Loucy (cell line): ENCODE measurements at regions not wholly inside any gene's neighbourhood (a gene's known extent, or its start where the extent isn't known, plus 50 kb on each side); places are given as distances from the start of the nearest gene placed in this dataset.

ENCODE experiments used
- H2AFZ ChIP-seq: fragments of 200-600 bp; sonication (generic); 2 replicates; pipeline ENCODE4 v1.6.0; 2016; ENCODE audit warnings: antibody characterized with exemption, mild to moderate bottlenecking, low read length, moderate library complexity
- H3F3A ChIP-seq: fragments of 200-600 bp; 2 replicates; pipeline ENCODE4 v1.6.0; 2016; ENCODE audit warnings: antibody characterized with exemption, low read depth, mild to moderate bottlenecking
- H3K27me3 ChIP-seq: fragments of 200-600 bp; sonication (generic); 2 replicates; pipeline ENCODE4 v1.6.1; 2014; ENCODE audit warnings: low read length, mild to moderate bottlenecking; ENCODE audit not compliant: insufficient read depth, poor library complexity, severe bottlenecking
- H3K36me3 ChIP-seq: fragments of 200-600 bp; sonication (generic); 2 replicates; pipeline ENCODE4 v1.6.1; 2016; ENCODE audit warnings: low read length; ENCODE audit not compliant: insufficient read depth
- H3K4me1 ChIP-seq: fragments of 200-600 bp; sonication (generic); 2 replicates; pipeline ENCODE4 v1.5.1; 2014; ENCODE audit warnings: low read length, mild to moderate bottlenecking; ENCODE audit not compliant: insufficient read depth, poor library complexity, severe bottlenecking
- H3K4me2 ChIP-seq: fragments of 200-600 bp; sonication (generic); 2 replicates; pipeline ENCODE4 v1.6.0; 2014; ENCODE audit warnings: antibody characterized with exemption, low read length, low read depth, mild to moderate bottlenecking; ENCODE audit not compliant: poor library complexity, severe bottlenecking
- H3K4me3 ChIP-seq: fragments of 200-600 bp; sonication (generic); 2 replicates; pipeline ENCODE4 v1.5.1; 2014; ENCODE audit warnings: low read length, mild to moderate bottlenecking, mixed read lengths; ENCODE audit not compliant: poor library complexity, severe bottlenecking
- H3K79me2 ChIP-seq: fragments of 200-600 bp; sonication (generic); 2 replicates; pipeline ENCODE4 v1.6.1; 2014; ENCODE audit warnings: low read length; ENCODE audit not compliant: insufficient read depth
- H3K9ac ChIP-seq: fragments of 200-600 bp; sonication (generic); 2 replicates; pipeline ENCODE4 v1.6.0; 2014; ENCODE audit warnings: mild to moderate bottlenecking, low read depth, low read length, moderate library complexity; ENCODE audit not compliant: poor library complexity, severe bottlenecking
- H3K9me2 ChIP-seq: fragments of 200-600 bp; sonication (generic); replicated peaks from 2 replicates; pipeline ENCODE4 v1.6.1; 2016; ENCODE audit warnings: low read depth, low read length, mixed read lengths
- H3K9me3 ChIP-seq: fragments of 200-600 bp; sonication (generic); 2 replicates; pipeline ENCODE4 v1.6.1; 2014; ENCODE audit warnings: mild to moderate bottlenecking, antibody characterized with exemption, low read length, low read depth; ENCODE audit not compliant: insufficient read depth
- H4K20me1 ChIP-seq: fragments of 200-600 bp; sonication (generic); 2 replicates; pipeline ENCODE4 v1.6.0; 2014; ENCODE audit warnings: antibody characterized with exemption, low read length, mild to moderate bottlenecking; ENCODE audit not compliant: insufficient read depth, poor library complexity, severe bottlenecking
- EZH2phosphoT487 ChIP-seq: fragments of 200-600 bp; IDR thresholded peaks from 2 replicates; pipeline ENCODE4 v1.6.1; 2018; ENCODE audit warnings: antibody characterized with exemption, mild to moderate bottlenecking, moderate library complexity, borderline replicate concordance
- TF ChIP-seq, protein P1 (sequence below): fragments of 200-600 bp; sonication (generic); conservative IDR thresholded peaks from 2 replicates; pipeline ENCODE4 v1.5.1; 2014; ENCODE audit warnings: mild to moderate bottlenecking, antibody characterized with exemption, low read length

GRCh38 chr18:39786477-39786876 is 2168.6 kb upstream of the PIK3C3 start:
- Histone ChIP-seq H3K4me2 (no peak overlapping the region), H3K4me1 (no peaks in the 10 kb centered on the region), H3K27me3 (peaks cover 10% of the 10 kb centered on the region), H3F3A (no peaks in the 10 kb centered on the region), H3K36me3 (no peaks in the 10 kb centered on the region), H4K20me1 (no peaks in the 10 kb centered on the region), H3K9ac (no peak overlapping the region), H3K4me3 (no peak overlapping the region), H3K79me2 (no peaks in the 10 kb centered on the region), H3K9me2 (no peaks in the 10 kb centered on the region), H2AFZ (no peak overlapping the region), H3K9me3 (no peaks in the 10 kb centered on the region; the same call in 1 of the 2 replicates)
- TF ChIP-seq EZH2phosphoT487, result no peak
- TF ChIP-seq, protein P1, sequence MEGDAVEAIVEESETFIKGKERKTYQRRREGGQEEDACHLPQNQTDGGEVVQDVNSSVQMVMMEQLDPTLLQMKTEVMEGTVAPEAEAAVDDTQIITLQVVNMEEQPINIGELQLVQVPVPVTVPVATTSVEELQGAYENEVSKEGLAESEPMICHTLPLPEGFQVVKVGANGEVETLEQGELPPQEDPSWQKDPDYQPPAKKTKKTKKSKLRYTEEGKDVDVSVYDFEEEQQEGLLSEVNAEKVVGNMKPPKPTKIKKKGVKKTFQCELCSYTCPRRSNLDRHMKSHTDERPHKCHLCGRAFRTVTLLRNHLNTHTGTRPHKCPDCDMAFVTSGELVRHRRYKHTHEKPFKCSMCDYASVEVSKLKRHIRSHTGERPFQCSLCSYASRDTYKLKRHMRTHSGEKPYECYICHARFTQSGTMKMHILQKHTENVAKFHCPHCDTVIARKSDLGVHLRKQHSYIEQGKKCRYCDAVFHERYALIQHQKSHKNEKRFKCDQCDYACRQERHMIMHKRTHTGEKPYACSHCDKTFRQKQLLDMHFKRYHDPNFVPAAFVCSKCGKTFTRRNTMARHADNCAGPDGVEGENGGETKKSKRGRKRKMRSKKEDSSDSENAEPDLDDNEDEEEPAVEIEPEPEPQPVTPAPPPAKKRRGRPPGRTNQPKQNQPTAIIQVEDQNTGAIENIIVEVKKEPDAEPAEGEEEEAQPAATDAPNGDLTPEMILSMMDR, result no peak

DNA sequence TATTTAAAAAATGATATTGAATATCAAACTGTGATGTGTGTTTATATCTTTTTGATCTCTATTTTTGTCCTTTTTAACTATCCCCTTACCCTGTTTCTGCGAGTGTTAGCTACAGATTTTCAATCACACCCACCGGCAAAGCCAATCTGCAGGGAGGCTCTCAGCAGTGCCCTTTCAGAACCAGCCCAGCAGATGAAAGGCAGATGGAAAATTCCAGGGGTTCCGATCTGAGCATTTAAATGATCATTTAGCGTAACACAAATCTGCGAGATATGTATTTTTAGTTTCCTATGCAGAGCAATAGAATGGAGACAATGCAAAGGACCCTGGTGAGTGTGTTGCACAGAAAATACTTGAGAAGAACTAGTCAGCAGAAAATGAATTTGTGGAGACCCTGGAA is 2170.5 kb upstream of the PIK3C3 start:
- H3K36me3 ChIP-seq, result no peaks in the 10 kb centered on the region
- no peak for TF ChIP-seq EZH2phosphoT487
- TF ChIP-seq, protein P1, result no peak
- H3K79me2 ChIP-seq, result no peaks in the 10 kb centered on the region
- H3K4me1 ChIP-seq, result no peaks in the 10 kb centered on the region
- H3K9me2 ChIP-seq, result no peaks in the 10 kb centered on the region
- no peak overlapping the region for H3K4me2 ChIP-seq
- H2AFZ ChIP-seq, result no peak overlapping the region
- H3K9me3 ChIP-seq, result no peaks in the 10 kb centered on the region; the same call in 1 of the 2 replicates
- no peak overlapping the region for H3K9ac ChIP-seq
- H3K27me3 ChIP-seq, result peaks cover 10% of the 10 kb centered on the region
- no peaks in the 10 kb centered on the region for H4K20me1 ChIP-seq
- H3F3A ChIP-seq, result no peaks in the 10 kb centered on the region
- no peak overlapping the region for H3K4me3 ChIP-seq

- no peaks in the 10 kb centered on the region for H3K4me1 ChIP-seq
- H2AFZ ChIP-seq, result no peak overlapping the region
- no peak overlapping the region for H3K4me2 ChIP-seq
- no peak overlapping the region for H3K4me3 ChIP-seq
- no peaks in the 10 kb centered on the region for H3K9me2 ChIP-seq
- H3F3A ChIP-seq, result no peaks in the 10 kb centered on the region
- peaks cover 10% of the 10 kb centered on the region for H3K27me3 ChIP-seq
- TF ChIP-seq EZH2phosphoT487, result no peak
- TF ChIP-seq, protein P1, result no peak
- H3K9ac ChIP-seq, result no peak overlapping the region
- no peaks in the 10 kb centered on the region for H4K20me1 ChIP-seq
- H3K9me3 ChIP-seq, result no peaks in the 10 kb centered on the region
- no peaks in the 10 kb centered on the region for H3K79me2 ChIP-seq
- no peaks in the 10 kb centered on the region for H3K36me3 ChIP-seq
Measured at GRCh38 chr18:39781565-39781964, 2173.5 kb upstream of the PIK3C3 start.
